Choroid plexus epithelial cell (primary cell): ENCODE measurements at regions not wholly inside any gene's neighbourhood (a gene's known extent, or its start where the extent isn't known, plus 50 kb on each side); places are given as distances from the start of the nearest gene placed in this dataset.

ENCODE experiments used
- DNase-seq: peaks from one replicate; pipeline ENCODE4 v3.0.0-alpha.2; 2010; ENCODE audit warnings: low read depth
- H3K4me3 ChIP-seq: 2 replicates; pipeline ENCODE4 v1.5.1; 2011; ENCODE audit warnings: low read depth, mild to moderate bottlenecking, control low read depth, low read length, moderate library complexity
- CTCF ChIP-seq: conservative IDR thresholded peaks from 2 replicates; pipeline ENCODE4 v1.5.1; 2011; ENCODE audit warnings: low read depth, mild to moderate bottlenecking, control low read depth, inconsistent platforms, low read length, moderate library complexity

GRCh38 chr4:178665916-178666315, 1223.7 kb upstream of the AGA start:
- TF ChIP-seq CTCF = no peak
- DNase-seq = no peak

GRCh38 chr4:178671766-178672165, 1229.5 kb upstream of the AGA start:
- H3K4me3 ChIP-seq = no peak overlapping the region
- TF ChIP-seq CTCF = no peak
- no peak for DNase-seq

More at GRCh38 chr4:178665916-178666315, 1223.7 kb upstream of the AGA start:
- no peak overlapping the region for H3K4me3 ChIP-seq

GRCh38 chr4:178672512-178672911, 1230.3 kb upstream of the AGA start:
- H3K4me3 ChIP-seq = no peak overlapping the region
- DNase-seq = no peak
- no peak for TF ChIP-seq CTCF

GRCh38 chr4:178681871-178682270, 1239.6 kb upstream of the AGA start:
- H3K4me3 ChIP-seq = no peak overlapping the region
- no peak for DNase-seq
- TF ChIP-seq CTCF = no peak

GRCh38 chr4:178689926-178690325, 1247.7 kb upstream of the AGA start:
- no peak for TF ChIP-seq CTCF
- no peak overlapping the region for H3K4me3 ChIP-seq
- no peak for DNase-seq

GRCh38 chr4:178693816-178694215, 1251.6 kb upstream of the AGA start:
- H3K4me3 ChIP-seq = no peak overlapping the region
- no peak for TF ChIP-seq CTCF
- no peak for DNase-seq

GRCh38 chr4:178696515-178696914, 1254.3 kb upstream of the AGA start:
- no peak for TF ChIP-seq CTCF
- no peak overlapping the region for H3K4me3 ChIP-seq
- DNase-seq = no peak
